ENCODE measurements at regions not wholly inside any gene's neighbourhood (a gene's known extent, or its start where the extent isn't known, plus 50 kb on each side); places are given as distances from the start of the nearest gene placed in this dataset.
A peak's percentile ranks its signal among the peaks of the same experiment; 100 is the strongest.

DNA sequence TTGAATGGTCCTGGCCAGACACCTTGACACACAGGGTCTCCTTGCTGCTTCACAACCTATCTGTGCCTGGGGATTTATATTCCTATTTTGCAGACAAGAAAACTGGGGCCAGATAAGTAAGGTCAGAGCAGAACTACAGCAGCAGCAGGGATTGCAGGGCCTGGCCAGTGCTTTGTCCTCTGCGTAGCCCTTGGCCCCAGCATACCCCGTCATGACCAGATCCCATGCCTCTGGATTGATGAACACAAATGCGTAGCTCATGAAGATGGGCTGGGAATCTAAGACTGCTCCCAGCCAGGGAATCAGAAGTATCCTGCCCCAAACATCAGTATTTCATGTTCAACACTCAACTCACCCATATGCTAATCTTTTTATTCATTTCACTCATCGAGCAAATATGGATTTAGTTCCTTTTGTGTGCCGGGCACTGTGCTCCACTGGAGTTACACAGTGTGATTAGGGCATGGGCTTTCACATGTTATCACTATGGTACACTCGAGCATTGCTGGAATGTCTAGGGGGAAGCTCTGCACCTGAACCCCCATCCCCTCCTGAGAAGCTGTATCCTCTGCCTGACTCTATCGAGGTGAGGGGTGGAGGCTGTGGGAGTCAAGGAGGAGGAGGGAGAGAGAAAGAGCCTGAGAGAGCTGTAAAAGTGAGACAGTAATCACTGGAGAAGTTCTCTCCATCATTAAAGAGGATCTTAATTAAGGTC is 143.3 kb downstream of the CYP26B1 start:
- DNase-seq: no peak

DNA sequence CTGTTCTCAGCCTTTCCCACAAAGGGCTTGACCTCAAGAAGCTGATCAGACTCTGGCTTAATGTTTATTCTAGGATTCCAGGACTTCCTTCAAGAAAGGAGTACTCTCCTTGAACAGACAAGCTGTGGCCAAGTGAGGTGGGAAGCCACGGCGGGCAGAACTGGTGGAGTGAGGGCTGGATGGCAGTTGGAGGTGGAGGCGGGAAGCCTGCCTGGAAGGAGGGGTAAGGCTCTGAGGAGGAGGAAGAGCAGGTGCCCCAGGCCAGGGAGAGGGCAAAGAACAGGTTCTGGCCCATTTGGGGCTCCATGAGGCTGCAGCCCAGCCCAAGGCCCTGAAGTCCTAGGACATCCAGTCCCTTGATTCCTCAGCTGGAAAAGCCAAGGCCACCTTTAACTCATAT is 143.9 kb downstream of the CYP26B1 start:
- no peak for DNase-seq

DNA sequence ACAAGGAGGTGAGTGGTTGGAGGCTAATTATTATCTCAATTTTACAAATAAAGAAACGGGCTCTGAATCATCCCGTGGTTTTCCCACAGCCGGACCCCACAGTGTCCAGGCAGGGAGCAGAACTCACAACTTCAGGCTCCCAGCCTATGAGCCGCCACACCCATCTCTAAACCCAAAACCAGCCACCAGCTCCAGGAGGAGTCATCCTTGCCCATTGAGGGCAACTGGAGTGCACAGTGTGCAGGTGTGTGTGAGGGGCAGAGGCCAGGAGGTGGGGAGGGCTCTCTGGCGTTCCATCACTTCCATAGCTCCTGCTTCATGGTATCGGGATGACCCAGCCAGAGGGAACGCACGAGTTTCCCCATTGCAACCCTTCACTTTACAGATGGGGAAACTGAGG is 144.5 kb downstream of the CYP26B1 start:
- DNase-seq: no peak

DNA sequence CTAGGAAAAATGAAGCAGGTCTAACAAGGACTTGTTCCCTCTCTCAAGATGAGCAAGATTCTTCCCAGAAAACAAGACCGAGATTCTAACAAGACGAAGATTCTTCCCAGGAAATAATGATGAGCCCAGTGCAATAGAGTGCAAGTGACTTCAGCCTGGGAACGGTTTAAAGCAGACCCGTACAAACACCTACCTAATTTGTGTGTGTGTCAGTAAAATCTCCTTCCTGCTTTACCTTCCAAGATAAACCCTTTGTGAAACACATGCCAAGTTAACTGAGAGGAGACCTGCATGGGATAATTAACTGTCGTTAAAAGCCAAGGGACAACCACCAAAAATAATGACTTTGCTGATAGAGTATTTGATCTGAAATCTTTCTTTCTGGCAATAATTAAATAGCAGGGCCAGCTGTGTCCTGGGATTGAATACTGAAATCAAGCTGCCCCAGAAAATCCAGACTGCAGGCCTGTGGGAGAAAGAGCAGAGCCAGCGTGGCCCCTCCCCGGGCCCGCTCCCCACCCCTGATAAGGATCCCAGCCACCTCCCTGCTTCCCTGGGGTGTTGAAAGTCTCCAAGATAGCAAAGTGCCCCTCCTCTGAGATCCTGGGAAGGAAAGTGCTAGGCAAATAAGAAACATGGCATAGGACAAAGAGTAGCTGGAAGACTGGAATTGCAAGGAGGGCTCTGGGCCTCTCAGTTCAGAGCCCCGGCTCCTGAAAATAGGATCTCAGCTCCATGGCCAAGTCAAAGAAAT is 145.5 kb downstream of the CYP26B1 start:
- no peak for DNase-seq

DNA sequence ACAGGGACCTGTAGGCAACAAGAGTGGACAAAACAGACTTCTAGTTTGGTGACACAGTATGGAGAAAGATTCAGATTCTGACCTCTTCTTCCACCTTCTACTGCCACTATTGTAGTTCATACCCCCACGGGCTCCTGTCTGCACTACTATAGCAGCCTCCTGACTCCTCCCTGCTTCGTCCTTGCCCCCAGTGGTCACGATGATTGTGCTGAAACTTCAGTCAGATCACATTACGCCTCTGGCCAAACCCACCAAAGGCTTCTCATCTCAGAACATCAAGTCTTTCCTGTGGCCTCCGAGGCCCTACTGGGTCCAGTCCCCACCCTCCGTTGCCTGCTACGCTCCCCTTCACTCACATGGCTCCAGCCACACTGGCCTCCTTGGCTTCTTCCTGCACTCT is 147.6 kb downstream of the CYP26B1 start:
- no peak for DNase-seq

DNA sequence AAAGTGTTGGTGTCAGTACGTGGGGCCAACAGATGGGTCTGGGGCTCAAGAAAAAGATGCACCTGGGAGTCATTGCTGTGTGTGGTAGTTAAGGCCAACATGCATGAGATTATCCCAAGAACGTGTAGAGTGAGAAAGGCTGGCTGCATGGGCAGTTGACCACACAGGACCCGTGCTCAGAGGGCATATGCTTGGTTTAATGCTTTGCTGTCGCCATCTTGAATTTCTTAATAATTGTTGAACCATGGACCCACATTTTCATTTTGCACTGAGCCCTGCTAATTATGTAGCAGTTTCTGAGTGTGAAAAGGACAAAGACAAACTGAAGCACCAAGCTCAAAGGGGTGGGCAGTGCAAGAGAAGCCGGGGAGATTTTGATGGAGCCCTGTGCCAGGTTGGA is 148.1 kb downstream of the CYP26B1 start:
- no peak for DNase-seq

DNA sequence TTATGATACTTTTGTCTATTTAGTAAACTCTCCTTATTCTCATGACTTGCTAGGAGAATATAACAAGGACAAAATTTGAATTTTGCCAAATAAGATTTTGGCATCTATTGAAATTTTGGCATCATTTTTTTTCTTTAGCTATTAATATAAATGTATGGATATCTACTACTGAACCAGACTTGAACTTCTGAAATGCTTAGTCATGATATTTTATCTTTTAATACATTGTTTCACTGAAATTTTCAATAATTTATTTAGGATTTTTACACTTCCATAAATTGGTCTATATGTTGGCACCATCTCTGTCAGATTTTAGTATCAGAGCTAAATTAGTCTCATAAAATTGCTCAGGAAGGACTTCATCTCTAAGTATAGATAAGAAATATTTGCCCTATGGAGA is 149.8 kb downstream of the CYP26B1 start:
- DNase-seq: no peak

DNA sequence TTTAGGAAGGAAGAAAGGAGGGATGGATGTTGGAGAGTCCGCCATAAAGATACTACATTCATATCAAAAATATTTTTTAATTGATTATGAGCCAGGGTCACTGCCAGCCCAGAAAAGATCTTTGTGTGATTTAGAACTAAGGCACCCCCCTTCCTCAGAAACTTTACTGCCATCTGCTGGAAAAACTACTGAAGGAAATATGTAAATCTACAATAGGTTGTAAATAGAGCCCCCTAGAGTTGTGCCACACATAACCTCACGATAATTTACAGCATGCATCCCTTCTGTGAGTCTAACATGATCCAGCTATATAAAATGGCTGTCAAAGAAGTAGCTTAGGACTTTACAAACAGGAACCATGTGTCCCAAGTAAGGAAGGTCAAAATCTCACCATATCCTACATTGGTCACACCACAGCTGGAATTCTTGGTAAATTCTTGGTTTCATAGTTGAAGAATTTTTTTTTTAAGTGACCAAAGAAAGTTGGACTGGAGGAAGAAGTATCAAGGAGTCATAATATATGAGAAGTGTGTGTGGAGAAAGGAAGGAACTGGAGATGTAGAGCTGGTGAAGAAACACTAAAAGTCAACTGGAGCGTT is 152.5 kb downstream of the CYP26B1 start:
- peak; percentile 4 for DNase-seq

DNA sequence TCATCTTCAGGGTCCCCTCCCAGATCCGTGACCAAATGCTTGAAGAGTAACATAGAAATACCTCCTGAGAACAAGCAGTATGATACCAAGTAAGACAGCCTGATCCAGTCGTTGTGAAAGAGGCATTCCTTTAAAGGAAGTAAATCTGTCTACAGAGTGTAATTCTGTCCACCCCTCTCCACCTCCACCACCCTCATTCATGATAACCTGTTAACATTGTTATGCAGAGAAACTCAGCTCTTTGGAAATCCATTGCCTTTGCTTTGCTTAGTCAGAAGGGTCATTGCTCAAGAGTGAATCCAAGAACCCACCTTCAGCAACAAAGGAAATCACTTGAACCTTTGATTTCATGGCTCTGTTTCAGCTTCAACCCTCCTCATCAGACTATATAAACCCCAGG is 155.6 kb downstream of the CYP26B1 start:
- DNase-seq: no peak

DNA sequence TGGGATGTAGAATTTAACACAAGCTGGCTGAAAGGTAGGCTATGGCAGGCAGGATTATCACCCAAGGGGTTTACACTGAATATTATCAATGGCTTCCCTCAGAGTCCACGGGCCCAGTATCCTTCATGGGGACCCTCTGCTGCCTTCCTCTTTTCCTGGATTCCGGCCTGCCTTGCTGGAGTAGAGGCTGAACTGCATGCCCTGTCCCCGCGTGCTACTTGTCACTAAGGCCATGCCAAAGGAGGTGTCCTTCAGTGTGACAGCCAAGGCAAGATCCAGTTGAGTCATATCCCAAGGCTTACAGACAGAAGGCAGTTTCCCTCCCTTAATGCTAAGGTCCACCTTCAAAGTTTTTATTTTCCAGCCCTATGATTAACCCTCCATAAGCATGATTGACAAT is 156.3 kb downstream of the CYP26B1 start:
- DNase-seq: no peak

DNA sequence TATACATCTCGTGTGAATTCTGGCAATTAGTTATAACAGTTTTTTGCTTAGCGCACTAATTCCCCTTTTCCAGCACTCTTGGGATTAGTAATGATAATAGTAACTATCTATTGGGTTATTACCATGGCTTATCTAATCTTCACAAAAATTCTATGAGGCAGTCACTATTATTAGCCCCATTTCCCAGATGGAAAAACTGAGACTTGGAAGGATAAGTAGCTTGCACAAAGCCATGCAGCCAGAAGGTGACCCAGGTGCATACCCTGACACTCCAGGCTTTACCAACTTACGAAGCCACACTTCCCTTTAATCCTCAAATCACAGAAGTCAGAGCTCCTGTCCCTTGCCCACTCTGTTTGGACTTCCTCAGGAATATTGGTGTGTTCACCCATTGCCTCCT is 156.8 kb downstream of the CYP26B1 start:
- DNase-seq: no peak

DNA sequence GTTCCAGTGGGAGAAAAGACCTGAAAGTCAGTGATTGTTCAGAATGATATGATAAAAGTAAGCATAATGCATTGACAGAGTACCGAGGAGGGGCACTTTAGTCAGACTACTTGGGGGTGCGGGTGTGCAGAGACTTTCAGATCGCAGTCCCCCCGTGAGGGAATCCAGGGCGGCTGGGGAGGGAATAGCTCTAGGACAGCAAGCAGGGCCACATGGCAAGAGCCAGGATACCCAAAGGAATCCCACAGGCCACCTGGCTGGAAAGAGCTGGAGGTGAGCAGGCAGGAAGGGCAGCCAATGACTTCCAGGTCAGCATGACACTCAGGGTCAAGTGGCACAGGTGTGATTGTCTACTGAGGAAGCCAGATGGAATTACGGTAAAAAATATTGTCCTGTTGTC is 157.5 kb downstream of the CYP26B1 start:
- no peak for DNase-seq

DNA sequence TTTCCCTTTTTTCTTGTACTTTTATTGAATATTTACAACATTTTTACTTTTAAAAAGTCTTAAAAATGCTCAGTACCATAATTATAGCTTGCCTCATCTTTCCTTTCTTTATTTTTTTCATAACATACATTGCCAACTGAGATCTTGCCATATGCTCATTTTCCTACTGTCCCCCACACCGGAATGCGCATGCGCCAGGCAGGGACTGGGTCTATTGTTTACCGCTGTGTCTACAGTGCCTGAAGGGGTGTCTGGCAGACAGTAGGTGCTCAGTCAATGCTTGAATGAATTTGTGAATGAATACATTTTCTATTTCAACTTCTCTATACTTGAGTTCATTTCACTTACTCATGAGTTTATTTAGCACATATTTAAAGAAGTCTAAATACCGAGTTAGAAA is 158.0 kb downstream of the CYP26B1 start:
- no peak for DNase-seq

DNA sequence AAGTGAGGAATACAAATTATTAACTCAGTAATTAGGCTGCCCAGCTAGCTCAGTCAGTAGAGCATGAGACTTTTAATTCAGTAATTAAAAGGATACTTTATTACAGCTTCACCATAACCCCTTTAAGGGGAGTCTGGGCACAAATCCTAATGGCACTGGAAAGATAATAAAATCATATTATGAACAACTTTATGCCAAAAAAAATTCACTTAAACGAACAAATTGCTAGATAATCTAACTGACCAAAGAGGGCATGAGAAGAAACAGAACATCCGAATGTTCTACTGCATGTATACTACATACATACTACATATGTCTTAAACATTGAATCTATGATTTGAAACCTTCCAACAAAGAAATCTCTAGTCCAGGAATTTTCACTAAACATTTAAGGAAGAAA is 159.5 kb downstream of the CYP26B1 start:
- no peak for DNase-seq

DNA sequence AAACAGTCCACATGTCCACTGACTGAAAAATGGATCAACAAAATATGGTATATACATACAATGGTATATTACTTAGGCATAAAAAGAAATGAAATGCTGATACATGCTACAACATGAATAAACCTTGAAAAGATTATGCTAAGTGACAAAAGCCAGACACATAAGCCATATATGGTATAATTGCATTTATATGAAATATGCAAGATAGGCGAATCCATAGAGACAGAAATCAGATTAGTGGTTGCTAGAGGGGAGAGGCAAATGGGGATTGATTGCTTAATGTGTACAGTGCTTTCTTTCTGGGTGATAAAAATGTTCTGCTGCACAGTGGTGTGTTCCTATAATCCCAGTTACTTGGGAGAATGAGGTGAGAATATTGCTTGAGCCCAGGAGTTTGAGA is 171.0 kb downstream of the CYP26B1 start:
- DNase-seq: no peak

DNA sequence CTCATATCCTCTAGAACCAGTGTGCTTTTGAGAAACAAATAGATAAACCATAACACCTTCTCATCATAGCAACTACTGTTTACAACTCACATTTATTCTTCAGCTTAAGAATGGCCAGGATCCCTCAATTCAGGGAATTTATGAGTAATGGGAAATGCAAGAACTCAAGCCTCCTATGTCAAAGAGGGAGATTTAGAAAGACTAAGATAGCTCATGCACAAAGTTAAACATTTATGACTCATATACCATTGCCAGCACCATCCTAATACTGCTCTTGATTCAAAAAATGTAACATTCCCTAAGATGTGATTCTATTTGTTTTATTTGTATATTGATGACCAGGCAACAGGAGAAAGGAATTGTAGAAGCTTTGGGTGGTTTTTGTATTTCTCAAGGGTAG is 172.8 kb downstream of the CYP26B1 start:
- no peak for DNase-seq

DNA sequence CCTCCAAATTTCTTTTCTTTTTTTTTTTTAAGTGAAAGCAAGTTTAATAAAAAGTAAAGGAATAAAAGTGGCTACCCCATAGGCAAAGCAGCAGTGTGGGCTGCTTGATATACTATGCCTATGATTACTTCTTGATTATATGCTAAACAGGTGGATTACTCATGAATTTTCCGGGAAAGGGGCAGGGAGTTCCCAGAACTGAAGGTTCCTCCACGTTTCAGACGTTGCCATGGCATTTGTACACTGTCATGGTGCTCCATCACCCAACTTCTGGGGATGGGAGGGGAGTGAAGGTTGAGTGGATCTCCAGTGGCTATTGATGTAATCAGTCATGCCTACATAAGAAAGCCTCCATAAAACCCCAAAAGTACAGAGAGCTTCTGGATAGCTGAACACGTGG is 176.2 kb downstream of the CYP26B1 start:
- no peak for DNase-seq

DNA sequence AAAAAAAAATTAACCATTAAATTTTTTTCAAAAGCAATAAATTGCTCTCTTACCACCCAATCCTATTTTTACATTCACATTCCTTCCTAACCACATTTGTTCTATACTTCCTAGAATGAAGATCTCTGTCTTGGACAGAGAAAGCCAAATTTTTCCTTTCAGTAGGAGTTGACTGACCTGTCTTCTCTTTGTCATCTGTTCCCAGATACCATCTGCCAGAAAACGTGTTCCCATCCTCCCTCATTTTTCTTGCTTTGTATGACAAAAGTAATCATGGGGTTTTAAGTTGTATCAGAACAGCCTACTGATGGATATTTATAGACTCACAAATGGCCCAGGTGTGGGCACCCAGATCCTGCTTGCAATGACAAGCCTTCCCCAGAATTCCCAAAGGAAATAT is 182.1 kb downstream of the CYP26B1 start:
- DNase-seq: no peak

DNA sequence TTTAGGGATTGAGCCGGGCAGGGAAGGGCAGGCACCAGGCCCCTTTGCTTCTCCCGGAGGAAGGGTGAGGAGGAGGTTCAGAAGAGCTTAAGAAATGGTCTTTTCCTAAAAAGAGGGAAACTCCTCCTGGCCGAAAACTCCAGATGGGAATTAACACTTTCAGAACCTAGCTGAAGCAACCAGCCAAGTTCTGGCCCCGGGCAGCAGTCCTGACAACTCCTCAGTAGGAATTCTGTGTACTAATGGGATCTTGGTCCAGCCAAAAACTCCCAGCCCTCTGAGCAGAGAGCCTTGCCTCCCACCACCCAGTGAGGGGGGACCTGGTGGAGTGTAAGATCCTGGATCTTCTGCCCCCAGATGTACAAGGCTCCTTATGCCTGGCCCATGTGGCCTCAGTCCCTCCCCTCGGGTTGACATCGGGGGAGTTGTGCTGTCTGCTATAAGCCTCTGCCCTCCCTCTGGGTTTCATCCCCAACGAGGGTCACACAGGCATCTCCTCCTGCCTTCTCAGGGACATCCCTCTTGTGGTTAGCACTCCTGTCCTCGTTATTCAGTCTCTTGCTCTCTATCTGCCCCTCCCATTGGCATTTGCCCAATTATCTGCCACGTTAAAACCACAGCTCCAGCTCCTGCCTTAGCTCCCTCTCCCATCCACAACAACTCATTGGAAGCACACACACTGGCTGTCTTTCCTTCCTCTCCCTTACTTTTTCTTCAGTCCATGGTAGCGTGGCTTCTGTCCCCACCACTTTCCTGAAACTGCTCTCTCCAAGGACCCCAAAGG is 184.6 kb downstream of the CYP26B1 start:
- DNase-seq: no peak

DNA sequence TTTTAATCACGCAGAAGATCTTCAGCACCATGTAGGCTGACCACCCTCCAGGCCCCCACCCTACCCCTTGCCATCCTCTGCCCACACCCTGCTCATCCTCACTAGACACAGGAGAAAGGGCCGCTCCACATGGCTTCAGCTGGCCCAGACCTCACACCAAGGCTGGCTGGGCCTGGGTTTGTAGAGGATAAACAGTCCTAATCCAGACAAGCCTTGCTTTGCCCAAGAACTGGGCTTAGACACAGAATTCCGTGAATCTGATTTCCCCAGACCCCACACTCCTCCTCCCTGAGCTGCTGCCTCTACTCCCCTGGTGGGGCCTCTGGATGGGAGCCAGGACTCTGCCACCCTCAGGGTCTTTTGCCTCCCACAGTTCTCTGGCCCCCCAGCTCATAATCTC is 185.3 kb downstream of the CYP26B1 start:
- no peak for DNase-seq

DNA sequence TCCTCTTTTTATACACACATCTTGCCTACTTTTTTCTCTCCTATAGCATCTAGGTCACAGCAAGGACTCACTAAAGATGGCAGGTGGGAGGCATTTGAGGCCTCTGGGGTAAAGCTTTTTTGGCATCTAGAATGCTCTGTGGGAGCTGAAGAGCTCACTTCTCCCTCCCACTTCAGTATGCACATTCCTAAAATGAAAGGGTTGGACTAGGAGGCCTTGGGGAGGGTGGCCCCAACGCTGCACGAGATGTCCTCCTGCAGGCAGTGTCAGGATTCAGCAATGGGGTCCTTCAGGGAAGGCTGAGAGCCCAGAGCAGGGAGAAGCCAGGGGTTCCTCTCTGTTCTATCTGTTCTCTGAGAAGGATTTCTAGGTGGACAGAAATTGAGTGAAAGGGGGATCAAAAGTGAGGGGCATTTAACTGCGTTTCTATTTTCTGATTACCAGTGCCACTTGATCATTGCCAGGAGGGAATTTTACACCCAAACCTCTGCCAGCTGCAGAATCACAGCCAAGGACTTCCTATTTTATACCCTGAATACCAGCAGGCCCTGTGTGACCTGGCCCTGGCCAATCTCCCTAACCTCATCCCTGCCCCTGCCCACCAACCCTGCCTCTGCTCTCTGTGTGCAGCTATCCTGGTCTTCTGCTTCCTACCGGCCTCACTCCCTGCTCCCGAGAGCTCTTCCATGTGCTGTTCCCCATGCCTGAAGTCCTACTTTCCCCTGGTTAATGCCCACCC is 186.2 kb downstream of the CYP26B1 start:
- DNase-seq: no peak

DNA sequence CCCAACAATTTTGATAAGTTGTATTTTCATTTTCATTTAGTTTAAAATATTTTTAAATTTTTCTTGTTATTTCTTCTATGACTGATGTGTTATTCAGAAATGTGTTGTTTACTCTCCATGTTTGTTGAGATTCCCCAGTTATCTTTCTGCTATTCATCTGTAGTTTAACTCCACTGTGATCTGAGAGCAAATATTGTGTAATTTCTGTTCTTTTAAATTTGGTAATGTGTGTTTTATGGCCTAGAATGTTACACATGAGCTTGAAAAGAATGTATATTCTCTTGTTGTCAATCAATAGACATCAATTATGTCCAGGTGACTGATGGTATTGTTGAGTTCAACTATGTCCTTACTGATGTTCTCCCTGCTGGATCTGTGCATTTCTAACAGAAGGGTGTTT is 188.2 kb downstream of the CYP26B1 start:
- DNase-seq: no peak

Data from tongue (tissue), 1 donor.